IPS-NIHi7 (cell line): ENCODE measurements at regions not wholly inside any gene's neighbourhood (a gene's known extent, or its start where the extent isn't known, plus 50 kb on each side); places are given as distances from the start of the nearest gene placed in this dataset.
"Not testable (repeated sequence)": the region's sequence is repeated elsewhere in the genome, so short reads cannot be mapped to it uniquely, and the experiment has no call there.

ENCODE experiments used
- DNase-seq: peaks from one replicate; pipeline ENCODE4 v3.0.0; 2012; ENCODE audit warnings: mixed read lengths; ENCODE audit errors: extremely low spot score

DNA sequence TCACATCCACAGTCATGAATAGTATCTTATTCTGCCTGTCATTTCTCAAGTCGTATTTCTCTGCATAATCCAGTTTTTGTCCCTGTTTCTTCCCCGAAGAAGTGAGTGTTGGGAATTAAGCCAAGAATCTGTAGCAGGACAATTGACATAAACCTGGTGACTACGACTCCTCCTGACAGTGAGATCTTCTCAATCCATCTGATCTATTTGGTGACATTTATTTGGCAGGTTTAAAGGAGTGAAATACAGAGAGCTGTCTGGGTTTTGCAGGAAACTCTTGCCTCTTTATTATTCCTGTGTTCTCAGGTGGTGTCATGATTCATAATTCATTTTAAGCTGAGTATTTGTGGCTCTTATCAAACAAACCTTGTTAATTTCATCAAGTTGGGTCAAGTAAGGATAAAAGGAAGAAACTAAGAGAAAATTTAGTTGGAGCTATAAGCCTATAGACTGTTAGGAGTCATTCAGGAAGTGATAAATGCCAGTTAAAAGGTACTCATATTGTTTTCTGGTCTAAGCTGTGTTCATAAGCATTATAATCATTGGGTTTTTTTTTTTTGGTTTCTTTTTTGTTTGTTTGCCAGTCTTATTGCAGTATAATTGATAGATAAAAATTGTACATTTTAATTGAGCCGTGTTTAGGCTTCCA lies 95.9 kb upstream of the PCSK1 start:
- DNase-seq: no peak

DNA sequence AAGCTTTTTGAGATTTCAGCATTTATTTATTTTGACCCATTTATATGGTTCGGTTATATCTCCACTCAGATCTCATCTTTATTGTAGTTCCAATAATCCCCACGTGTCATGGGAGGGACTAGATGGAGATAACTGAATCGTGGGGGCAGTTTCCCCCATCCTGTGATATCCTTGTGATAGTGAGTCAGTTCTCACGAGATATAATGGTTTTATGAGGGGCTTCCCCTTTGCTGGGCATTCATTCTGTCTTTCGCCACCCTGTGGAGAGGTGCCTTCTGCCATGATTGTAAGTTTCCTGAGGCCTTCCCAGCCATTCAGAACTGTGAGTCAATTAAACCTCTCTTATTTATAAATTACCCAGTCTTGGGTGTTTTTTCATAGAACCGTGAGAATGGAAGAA lies 96.5 kb upstream of the PCSK1 start:
- no peak for DNase-seq

- DNase-seq: no peak
Observed at GRCh38 chr5:96530901-96531300, 97.9 kb upstream of the PCSK1 start.

DNA sequence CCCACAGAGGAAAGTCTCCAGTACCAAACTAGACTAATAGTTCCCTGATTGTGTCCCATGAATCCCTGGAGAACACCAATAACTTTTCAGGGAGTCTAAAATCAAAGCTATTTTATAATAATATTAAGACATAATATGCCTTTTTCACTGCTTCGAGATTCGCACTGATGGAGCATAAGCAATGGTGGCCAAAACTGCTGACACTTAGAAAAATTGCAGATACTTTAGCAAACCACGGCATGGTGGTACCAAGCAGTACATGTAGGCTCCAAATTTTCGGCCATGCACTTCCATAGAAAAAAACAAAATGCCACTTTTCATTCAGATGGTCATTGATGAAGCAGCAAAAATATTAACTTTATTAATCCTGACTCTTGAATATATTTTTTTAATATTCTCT lies 100.3 kb upstream of the PCSK1 start:
- no peak for DNase-seq

GRCh38 chr5:96537386-96537785 lies 104.3 kb upstream of the PCSK1 start:
- DNase-seq: no peak

GRCh38 chr5:96538808-96539250 lies 105.8 kb upstream of the PCSK1 start:
- no peak for DNase-seq

DNA sequence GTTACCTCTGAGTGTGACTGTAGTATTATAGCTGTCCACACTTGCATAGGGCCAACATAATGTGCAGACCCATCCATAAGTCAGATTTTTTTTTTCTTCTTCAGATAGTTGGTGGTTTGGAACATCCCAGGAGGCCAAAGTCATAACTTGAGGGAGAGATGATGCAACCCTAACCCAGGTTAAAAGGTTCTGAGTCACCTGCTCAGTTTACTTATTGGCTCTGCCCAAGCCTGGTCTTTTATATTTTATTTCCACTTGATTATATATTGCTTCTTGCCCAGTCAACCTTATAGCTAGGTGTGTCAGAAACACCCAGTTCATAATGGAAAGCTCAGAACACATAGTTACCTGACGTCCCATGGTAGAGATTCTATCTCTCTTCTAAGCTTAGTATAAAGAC lies 113.1 kb upstream of the PCSK1 start:
- no peak for DNase-seq

DNA sequence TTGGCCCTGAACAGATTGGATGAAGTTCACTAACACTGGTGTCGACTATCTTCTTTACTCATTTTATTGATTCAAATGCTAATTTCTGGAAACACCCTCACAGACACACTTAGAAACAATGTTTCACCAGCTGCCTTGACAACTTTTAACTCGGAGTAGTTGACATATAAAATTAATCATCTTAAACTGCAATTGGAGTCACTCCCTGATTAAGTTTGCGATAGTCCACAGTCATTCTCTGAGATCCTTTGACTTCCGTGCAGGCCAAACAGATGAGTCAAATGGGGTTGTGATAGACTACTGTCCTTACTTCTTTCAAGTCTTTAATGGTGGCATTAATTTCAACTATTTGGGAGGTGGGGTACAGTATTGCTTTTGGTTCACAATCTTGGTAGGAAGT lies 114.4 kb upstream of the PCSK1 start:
- no peak for DNase-seq

GRCh38 chr5:96548905-96549304 lies 113.3 kb upstream of the CAST start:
- DNase-seq: no peak

DNA sequence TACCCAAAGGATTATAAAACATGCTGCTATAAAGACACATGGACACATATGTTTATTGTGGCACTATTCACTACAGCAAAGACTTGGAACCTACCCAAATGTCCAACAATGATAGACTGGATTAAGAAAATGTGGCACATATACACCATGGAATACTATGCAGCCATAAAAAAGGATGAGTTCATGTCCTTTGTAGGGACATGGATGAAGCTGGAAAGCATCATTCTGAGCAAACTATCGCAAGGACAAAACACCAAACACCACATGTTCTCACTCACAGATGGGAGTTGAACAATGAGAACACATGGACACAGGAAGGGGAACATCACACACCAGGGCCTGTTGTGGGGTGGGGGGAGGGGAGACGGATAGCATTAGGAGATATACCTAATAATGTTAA lies 101.3 kb upstream of the CAST start:
- DNase-seq: not testable (repeated sequence)

GRCh38 chr5:96562614-96563013 lies 99.6 kb upstream of the CAST start:
- no peak for DNase-seq

GRCh38 chr5:96563816-96564215 lies 98.4 kb upstream of the CAST start:
- DNase-seq: no peak

GRCh38 chr5:96565582-96566265 lies 96.5 kb upstream of the CAST start:
- no peak for DNase-seq

DNA sequence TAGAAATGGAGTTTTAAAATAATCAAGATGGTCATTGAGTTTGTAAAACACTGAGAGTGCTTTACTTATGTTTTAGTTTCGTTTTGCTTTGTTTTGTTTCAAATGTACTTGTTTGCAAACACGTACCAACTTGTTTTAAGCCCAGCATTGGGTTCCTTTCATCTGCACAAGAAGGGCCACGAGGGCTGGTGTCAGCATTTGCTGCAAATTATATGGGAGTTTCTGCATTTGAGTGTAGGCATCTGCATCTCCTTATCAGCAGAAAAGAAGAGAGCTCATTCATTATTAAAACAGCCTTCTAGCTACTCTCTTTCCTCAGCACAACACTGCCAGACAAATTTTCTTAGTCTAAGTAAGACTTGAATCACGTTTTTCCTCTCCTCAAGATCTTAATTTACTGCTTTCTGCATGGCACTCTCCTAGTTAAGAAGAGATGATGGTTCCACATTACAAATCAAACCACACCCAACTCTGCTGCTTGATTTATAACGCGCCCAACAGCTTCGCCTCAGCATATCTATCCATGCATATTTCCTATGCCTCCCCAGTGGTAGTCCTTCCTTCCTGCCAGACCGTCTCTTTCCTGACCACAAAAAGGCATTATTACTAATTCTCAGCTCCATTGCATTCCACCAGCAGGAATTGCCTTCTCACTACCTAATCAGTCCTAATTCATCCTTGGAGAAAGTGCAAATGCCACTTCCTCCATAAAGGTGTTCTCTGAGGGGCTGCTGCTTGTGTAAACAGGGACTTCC lies 95.2 kb upstream of the CAST start:
- no peak for DNase-seq

DNA sequence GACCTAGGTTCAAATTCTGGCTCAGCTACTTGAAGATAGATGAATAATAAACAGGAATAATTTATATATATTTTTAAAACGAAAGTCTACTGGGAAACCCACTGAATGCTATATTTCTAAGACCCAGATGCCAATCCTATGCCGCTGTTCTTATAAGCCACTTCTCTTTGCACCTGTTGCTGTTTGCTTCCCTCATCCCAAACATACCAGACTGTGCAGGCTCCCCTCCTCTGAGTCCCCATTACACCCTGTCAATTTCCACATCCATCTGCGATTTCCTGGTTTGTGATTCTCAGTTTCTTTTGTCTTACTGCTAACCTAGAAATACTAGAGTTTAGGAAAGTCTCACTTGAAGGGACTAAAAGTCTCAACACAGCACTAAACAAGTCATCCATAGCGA lies 92.8 kb upstream of the CAST start:
- DNase-seq: no peak

GRCh38 chr5:96569770-96570169 lies 92.4 kb upstream of the CAST start:
- DNase-seq: no peak

GRCh38 chr5:96572864-96573512 lies 89.2 kb upstream of the CAST start:
- no peak for DNase-seq

DNA sequence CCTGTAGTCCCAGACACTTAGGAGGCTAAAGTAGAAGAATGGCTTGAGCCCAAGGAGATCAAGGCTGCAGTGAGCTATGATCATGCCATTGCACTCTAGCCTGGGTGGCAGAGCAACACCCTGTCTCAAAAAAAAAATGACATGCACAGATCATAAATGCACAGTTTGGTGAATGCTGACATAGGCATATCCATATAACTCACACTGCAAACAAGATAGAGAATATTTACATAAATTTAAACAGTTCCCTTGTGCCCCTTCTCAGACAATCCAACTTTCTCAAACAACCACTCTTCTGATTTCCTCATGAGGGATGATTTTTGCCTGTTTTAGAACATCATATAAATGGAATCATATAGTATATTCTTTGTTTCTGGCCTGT lies 88.7 kb upstream of the CAST start:
- no peak for DNase-seq

- DNase-seq: no peak
Observed at GRCh38 chr5:96576876-96577275, 85.3 kb upstream of the CAST start.

DNA sequence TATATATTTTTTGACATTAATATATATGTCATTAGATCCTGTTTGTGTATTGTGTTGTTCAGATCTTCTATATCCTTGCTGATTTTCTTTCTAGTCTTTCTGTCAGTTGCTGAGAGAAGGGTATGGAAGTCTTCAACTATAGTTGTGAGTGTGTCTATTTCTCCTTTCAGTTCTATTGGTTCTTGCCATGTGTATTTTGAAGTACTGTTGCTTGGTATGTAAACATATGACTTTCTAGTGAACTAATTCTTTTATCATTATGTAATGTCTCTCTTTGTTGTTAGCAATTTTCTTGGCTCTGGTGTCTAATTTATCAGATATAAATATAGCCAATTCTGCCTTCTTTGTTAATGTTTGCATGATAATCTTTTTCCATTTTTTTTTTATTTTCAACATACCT lies 84.3 kb upstream of the CAST start:
- DNase-seq: no peak

- DNase-seq: no peak
Observed at GRCh38 chr5:96579711-96580110, 82.5 kb upstream of the CAST start.

GRCh38 chr5:96582343-96582742 lies 79.8 kb upstream of the CAST start:
- DNase-seq: no peak

DNA sequence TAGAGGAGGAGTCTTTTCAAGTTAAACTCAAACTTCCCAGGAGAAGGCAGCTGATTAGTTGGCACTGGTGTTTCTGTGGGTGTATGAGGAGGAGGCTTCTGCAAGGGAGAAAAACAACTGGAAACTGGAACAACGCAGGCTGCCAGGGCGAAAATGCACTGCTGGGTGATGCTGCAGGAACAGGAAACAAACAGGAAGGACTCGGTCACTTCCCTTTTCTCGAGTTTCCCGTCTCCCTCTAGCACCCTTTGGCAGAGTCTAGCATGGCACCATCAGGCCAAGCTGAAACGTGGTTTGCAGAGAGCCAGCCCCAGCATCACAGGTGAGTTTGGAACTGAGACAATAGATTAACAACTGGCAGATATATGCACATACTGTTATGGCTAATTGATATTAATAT lies 77.5 kb upstream of the CAST start:
- DNase-seq: no peak
